Occipital lobe (tissue), 1 donor: ENCODE measurements at regions not wholly inside any gene's neighbourhood (a gene's known extent, or its start where the extent isn't known, plus 50 kb on each side); places are given as distances from the start of the nearest gene placed in this dataset.
"Not testable (repeated sequence)": the region's sequence is repeated elsewhere in the genome, so short reads cannot be mapped to it uniquely, and the experiment has no call there.

Source experiments
- DNase-seq: peaks from one replicate; lab custom pipeline; 2025; lab: John Stamatoyannopoulos, UW

GRCh38 chr13:89458456-89458855 lies 1787.3 kb downstream of the SLITRK5 start:
- DNase-seq = no peak

DNA sequence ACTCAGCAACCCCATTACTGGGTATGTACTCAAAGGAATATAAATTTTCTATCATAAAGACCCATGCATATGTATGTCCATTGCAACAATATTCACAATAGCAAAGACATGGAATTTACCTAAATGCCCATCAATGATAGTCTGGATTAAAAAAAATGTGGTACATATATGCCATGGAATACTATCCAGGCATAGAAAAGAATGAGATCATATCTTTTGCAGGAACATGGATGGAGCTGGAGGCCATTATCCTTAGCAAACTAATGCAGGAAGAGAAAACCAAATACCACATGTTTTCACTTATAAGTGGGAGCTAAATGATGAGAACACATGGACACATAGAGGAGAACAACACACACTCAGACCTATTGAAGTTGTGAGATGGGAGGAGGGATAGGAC lies 1789.7 kb downstream of the SLITRK5 start:
- not testable (repeated sequence) for DNase-seq

DNA sequence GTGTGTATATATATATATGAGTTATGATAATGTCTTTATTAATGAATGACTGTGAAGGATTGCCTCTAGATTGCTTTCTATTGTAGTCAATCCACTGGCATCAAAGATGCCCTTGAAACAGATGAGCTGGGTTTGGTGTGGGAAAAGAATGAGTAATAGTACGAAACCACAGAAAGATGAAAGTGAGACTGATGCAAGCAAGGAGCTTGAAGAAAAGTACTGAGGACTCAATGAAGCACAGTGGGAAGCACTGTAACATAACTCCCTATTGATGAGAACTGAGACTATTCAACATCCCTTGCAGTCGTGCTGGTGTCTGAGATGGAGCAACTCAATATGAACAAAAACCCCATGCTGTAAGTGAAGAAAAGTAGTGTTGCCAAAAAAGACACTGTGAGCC lies 1794.2 kb downstream of the SLITRK5 start:
- no peak for DNase-seq

- no peak for DNase-seq
These were observed 1796.9 kb downstream of the SLITRK5 start for GRCh38 chr13:89468081-89468480.

DNA sequence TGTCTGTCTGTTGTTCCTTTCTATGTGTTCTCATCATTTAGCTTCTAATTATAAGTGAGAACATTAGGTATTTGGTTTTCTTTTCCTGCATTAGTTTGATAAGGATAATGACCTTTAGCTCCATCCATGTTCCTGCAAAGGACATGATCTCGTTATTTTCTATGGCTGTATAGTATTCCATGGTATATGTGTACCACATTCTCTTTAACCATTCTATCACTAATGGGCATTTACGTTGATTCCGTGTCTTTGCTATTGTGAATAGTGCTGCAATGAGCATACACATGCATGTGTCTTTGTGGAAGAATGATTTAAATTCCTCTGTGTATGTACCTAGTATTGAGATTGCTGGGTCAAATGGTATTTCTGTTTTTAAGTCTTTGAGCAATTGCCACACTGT lies 1799.7 kb downstream of the SLITRK5 start:
- DNase-seq = no peak

GRCh38 chr13:89474432-89474831 lies 1803.3 kb downstream of the SLITRK5 start:
- DNase-seq = no peak

GRCh38 chr13:89486065-89486464 lies 1814.9 kb downstream of the SLITRK5 start:
- no peak for DNase-seq

DNA sequence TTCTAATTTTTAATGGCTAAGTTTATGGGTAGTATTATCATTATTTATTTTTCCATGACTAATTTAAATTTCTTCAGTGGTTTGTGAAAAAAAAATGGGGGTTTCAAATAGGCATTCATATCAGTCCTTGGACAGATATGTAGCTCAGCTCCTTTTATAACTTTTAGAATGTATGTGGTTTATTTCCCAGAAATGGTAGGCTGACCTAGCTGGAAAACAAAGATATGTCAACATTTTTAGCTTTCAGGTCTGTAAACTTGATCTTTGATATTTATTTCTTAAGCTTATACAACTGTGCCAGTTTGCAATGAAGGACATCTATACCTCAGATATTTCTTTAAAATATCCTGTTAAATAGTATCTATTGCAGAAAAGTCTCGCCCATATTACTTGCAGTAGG lies 1815.5 kb downstream of the SLITRK5 start:
- no peak for DNase-seq

DNA sequence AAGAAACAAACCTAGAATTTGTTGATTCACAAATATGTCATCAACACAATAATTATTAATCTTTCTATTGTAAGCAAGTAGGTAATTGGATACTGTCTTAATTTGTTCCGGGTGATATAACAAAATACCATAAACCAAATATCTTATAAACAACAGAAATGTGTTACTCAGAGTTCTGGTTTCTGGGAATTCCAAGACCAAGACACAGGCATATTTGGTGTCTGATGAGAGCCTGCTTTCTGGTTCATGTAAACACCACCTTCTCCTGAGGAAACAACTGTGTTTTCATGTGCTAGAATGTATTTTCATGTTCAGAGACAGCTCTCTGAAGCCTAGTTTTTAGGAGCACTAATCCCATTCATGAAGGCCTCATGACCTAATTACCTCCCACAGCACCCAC lies 1819.5 kb downstream of the SLITRK5 start:
- DNase-seq = no peak

DNA sequence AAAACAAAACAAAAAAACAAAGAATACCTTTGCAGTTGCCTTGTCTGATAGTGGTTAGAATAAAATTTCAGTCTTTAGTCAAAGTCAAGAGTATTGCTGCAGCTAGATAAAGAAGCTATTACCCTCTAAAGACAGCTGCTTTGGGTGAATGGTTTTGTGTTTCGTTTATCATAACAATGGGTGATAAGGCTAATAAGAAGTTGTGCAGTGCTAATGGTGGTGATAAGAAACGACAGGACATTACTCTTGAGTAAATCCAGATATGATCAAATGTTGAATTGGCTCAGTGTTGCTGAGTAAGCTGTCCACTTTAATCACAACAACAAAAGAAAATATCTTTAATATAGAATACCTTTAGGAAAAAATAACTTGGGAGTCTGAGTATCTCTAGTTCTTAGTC lies 1825.3 kb downstream of the SLITRK5 start:
- no peak for DNase-seq

DNA sequence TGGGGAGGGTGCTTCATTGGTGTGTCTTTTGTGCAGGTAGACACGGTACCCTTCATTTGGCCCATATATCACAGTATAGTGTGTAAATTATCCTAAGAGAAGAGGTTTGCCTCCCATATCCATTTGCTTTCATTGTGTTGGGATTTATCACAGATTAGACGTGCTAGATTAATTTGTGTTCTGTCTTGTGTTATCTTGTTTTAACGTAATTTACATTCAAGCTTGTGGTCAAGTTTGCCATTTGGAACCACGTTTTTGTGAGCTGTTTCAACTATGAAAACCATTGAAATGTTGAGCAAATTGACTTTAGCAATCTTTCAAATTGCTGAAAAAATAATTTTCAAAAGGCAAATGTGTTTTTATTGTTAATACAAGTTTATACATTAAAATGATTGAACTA lies 1826.5 kb downstream of the SLITRK5 start:
- DNase-seq = no peak

DNA sequence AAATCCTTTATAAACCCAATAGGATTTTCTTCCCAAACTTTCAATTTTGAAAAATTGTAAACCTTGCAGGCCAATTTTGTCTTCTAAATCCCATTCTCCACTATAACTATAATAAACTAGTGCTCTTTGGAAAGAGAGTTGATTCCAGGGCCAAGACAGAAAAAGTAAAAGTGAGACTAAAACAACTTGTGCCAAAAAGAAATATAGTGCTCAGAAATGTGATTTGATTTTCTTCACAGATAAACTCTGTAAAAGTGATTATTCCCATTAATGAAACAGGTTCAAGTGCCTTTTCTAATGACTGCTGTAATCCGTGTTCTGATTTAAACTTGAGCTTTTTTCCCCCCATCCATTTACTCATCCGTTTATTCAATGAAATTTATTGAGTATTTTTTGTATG lies 1831.1 kb downstream of the SLITRK5 start:
- DNase-seq = no peak

- no peak for DNase-seq
These were observed 1832.8 kb upstream of the MIR17HG start for GRCh38 chr13:89514534-89515312.

- no peak for DNase-seq
These were observed 1831.5 kb upstream of the MIR17HG start for GRCh38 chr13:89515948-89516347.

- DNase-seq = no peak
These were observed 1829.0 kb upstream of the MIR17HG start for GRCh38 chr13:89518289-89519077.

DNA sequence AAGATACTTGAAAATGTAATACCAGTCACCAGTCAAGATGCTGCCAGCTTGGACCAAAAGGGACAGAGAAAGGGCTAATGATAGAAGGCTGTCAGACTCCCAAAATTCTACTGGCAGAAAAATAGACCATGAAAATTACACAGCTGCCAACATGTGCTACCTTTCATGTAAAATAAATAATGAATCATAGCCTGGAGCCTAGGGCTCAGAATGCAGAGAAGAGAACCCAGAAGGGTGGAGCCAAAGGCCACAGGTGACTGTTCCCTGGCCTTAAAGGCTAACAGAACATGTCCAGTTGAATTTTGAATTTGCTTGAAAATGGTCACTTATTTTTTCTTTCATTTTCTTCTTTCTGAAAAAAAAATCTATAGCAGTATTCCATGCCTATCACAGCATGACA lies 1827.0 kb upstream of the MIR17HG start:
- DNase-seq = no peak

DNA sequence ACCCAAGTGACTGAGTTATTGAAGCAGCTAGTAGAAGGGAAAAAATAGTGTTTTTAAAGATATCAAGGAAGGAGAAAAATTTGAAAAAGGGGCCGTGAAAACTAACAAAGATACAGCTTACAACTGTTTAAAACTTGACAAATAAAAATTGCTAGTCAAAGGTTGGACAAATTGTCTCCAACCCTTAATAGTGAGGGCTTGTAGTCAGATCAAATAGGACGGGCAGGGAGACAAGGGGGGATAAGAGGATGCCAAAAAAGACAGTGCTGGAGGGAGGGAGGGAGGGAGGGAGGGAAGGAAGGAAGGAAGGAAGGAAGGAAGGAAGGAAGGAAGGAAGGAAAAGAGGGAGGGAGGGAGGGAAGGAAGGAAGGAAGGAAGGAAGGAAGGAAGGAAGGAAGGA lies 1825.8 kb upstream of the MIR17HG start:
- not testable (repeated sequence) for DNase-seq

DNA sequence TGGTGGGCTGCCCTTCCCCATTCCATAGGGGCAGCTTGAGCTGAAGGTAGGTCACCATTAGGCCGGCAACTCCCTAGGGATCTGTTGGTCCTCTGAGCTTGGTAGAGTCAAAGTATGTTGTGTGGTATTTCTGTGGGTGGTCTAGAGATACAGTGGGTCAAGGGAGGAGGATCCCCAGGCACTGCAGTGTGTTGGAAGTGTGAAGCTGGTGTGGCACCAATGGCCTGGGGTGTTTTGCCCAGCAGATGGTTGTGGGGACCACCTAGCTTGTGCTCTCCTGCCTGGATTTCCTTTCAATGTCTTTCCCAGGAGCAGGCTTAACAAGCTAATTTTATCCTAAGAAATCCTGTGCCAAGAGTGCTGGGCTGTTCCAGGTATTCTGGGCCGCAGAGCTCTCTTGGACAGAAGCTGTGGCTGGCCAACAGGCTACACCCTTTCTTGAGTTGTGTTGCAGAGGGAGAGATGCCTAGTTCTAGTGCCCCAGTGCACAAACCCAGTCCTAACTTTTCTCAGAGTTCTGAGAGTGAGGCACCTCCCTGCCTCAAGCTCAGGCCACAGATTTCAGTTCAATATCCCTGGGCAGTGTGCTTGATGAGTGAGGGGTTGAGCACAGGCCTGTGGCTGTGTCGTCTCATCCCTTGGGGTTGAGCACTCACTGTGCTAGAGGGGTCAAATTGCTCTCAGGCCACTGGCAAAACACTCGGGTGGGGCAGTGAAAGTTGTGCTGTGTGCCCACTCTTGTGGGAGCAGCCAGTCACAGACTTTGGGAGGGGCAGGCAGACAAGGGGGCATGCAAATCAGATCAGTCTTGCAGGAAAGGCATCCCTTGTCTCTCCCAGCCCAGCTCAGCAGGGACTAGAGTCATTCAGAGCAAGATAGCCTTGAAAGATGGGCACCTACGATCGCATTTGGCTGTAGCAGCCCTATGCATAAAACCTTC lies 1806.1 kb upstream of the MIR17HG start:
- DNase-seq = no peak

GRCh38 chr13:89550938-89551337 lies 1796.5 kb upstream of the MIR17HG start:
- no peak for DNase-seq

DNA sequence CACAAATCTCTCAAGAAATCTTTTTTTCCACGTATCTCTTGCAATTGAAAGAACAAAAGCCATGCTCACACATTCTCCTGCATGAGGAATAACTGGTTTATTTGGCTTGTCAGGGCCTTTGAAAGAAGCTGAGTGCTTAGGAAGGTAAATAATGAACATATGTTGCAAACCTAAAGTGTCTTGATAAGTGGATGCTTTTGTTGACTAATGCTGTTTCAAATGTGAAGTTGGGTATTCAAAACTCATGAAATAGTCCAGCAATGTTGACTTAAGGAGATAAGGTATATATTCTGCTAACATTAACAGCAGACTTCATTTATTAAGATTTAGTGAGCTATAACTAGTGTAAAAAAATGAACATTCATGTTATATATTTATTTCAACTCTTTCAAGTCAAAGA lies 1792.7 kb upstream of the MIR17HG start:
- DNase-seq = no peak

- DNase-seq = no peak
These were observed 1781.9 kb upstream of the MIR17HG start for GRCh38 chr13:89565476-89566100.
